ENCODE measurements at regions not wholly inside any gene's neighbourhood (a gene's known extent, or its start where the extent isn't known, plus 50 kb on each side); places are given as distances from the start of the nearest gene placed in this dataset.

DNA sequence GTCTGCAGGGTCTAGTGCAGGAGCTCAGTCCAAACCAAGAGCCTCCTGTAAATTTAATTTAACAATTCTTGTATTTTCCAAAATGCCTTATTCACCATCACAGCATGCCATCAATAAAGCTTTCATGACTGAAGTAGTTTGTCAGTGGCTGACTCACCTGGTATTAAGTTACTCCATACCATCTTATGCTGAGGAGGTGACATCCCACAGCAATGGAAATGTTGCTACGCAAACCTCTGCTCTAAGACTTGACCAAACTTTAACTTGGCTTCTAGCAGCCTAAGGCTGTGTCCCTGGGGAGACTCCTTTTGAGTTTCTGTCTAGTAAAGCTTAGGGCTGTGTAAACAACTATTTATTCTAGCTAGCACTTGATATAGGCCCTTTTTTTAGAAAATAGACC lies 1231.3 kb upstream of the CDH18 start:
- TF ChIP-seq POLR2A (IDR thresholded peaks at IDR 0.05; ENCODE audit: low read depth, low read length), result no peak
- no peak for TF ChIP-seq TAF1 (IDR thresholded peaks at IDR 0.05; ENCODE audit: low read depth, low read length)
- TF ChIP-seq SPI1 (IDR thresholded peaks at IDR 0.05; ENCODE audit: low read depth, low read length), result no peak
- no peak for TF ChIP-seq PAX5 (IDR thresholded peaks at IDR 0.05; ENCODE audit: insufficient read depth, low read length, severe bottlenecking)
- no peak for TF ChIP-seq POU2F2 (IDR thresholded peaks at IDR 0.05; ENCODE audit: low read depth, low read length)
- TF ChIP-seq POLR2AphosphoS5 (IDR thresholded peaks at IDR 0.05; ENCODE audit: low read depth, low read length), result no peak
- no peak for FAIRE-seq
- DNase-seq (ENCODE audit: insufficient read length, low spot score), result no peak

DNA sequence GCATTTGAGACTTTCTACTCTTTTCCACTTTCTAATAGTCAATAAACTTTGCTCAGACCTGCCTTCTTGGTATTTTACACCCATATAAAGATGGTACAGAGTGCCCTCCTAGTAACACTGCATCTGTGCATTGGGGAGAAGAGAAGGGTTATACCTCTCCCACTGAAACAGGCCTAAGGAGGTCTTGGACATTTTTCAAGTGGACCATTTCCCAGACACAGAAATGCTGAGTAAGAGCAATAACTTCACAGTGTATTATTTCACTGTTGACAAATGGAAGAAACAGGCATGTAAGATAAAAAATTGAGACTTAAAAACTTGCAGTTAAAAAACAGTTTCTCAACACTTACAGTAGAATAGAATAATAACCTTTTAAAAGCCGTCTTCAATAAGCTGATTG lies 1224.0 kb upstream of the CDH18 start:
- FAIRE-seq (no peak), DNase-seq (ENCODE audit: insufficient read length, low spot score) (no peak)
- TF ChIP-seq TAF1 (IDR thresholded peaks at IDR 0.05; ENCODE audit: low read depth, low read length), result no peak
- no peak for TF ChIP-seq POU2F2 (IDR thresholded peaks at IDR 0.05; ENCODE audit: low read depth, low read length)
- TF ChIP-seq POLR2A (IDR thresholded peaks at IDR 0.05; ENCODE audit: low read depth, low read length), result no peak
- TF ChIP-seq POLR2AphosphoS5 (IDR thresholded peaks at IDR 0.05; ENCODE audit: low read depth, low read length), result no peak
- no peak for TF ChIP-seq SPI1 (IDR thresholded peaks at IDR 0.05; ENCODE audit: low read depth, low read length)
- no peak for TF ChIP-seq PAX5 (IDR thresholded peaks at IDR 0.05; ENCODE audit: insufficient read depth, low read length, severe bottlenecking)

DNA sequence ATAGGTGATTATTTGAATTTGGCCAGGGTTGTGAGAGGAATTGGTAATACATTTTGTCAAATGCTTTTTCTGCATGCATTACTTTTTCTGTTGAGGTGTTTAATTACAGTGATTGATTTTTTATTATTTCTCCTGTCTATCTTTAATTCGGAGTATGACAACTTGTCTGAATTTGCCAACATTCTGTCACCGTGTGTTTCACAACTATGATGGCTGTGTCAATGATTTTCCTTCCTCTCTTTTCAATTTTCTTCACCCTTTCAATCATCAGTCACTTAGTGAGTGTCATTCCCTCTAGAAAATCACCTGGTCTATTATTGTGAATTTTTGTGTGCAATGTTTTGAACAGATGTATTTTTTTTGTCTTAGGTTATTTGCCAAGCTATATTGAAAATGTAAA lies 1221.4 kb upstream of the CDH18 start:
- no peak for FAIRE-seq
- no peak for TF ChIP-seq PAX5 (IDR thresholded peaks at IDR 0.05; ENCODE audit: insufficient read depth, low read length, severe bottlenecking)
- TF ChIP-seq SPI1 (IDR thresholded peaks at IDR 0.05; ENCODE audit: low read depth, low read length), result no peak
- no peak for TF ChIP-seq POLR2A (IDR thresholded peaks at IDR 0.05; ENCODE audit: low read depth, low read length)
- no peak for TF ChIP-seq POU2F2 (IDR thresholded peaks at IDR 0.05; ENCODE audit: low read depth, low read length)
- TF ChIP-seq TAF1 (IDR thresholded peaks at IDR 0.05; ENCODE audit: low read depth, low read length), result no peak
- no peak for DNase-seq (ENCODE audit: insufficient read length, low spot score)

DNA sequence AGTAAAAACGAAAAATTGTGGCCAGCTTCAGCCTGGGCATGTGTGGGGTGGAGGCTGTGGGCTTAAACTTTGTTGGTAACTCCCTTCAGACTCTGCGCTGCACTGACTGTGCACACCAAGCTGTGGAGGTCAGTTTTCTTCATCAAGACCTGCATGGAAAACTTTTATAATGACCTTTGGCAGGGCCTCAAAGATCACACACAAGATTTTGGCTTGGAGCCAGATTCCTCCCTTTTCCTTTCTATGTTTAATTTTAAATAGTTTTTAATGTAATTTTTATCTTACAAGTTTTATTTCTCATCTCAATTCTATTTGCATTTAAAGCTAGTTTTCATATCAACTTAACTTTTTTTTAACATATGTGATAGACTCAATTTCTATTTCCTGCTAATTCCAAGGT lies 1211.1 kb upstream of the CDH18 start:
- TF ChIP-seq SPI1 (IDR thresholded peaks at IDR 0.05; ENCODE audit: low read depth, low read length), result no peak
- no peak for TF ChIP-seq PAX5 (IDR thresholded peaks at IDR 0.05; ENCODE audit: insufficient read depth, low read length, severe bottlenecking)
- TF ChIP-seq TAF1 (IDR thresholded peaks at IDR 0.05; ENCODE audit: low read depth, low read length), result no peak
- no peak for TF ChIP-seq POLR2AphosphoS5 (IDR thresholded peaks at IDR 0.05; ENCODE audit: low read depth, low read length)
- DNase-seq (ENCODE audit: insufficient read length, low spot score) (no peak), FAIRE-seq (no peak)

DNA sequence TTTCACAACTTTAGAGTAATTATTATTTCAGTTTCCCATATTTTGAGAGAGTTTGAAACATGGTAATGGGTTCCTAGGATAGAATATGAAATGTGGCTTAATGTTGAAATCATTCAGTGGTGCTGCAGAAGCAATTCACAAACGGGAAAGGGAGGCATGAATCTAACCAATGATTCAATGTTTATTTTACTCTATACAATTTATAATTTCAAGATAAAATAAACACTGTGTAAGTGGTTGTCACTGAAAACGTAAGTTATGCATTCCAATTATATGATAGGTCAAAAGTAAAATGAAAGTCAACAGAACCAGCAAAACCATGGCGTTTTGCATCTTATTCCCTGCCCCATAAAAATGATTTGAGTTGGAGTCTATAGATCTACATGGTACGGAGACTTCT lies 1207.1 kb upstream of the CDH18 start:
- DNase-seq (ENCODE audit: insufficient read length, low spot score) (no peak), FAIRE-seq (no peak)
- no peak for TF ChIP-seq POLR2AphosphoS5 (IDR thresholded peaks at IDR 0.05; ENCODE audit: low read depth, low read length)
- no peak for TF ChIP-seq PAX5 (IDR thresholded peaks at IDR 0.05; ENCODE audit: insufficient read depth, low read length, severe bottlenecking)
- no peak for TF ChIP-seq TAF1 (IDR thresholded peaks at IDR 0.05; ENCODE audit: low read depth, low read length)
- no peak for TF ChIP-seq POU2F2 (IDR thresholded peaks at IDR 0.05; ENCODE audit: low read depth, low read length)
- no peak for TF ChIP-seq POLR2A (IDR thresholded peaks at IDR 0.05; ENCODE audit: low read depth, low read length)
- no peak for TF ChIP-seq SPI1 (IDR thresholded peaks at IDR 0.05; ENCODE audit: low read depth, low read length)

DNA sequence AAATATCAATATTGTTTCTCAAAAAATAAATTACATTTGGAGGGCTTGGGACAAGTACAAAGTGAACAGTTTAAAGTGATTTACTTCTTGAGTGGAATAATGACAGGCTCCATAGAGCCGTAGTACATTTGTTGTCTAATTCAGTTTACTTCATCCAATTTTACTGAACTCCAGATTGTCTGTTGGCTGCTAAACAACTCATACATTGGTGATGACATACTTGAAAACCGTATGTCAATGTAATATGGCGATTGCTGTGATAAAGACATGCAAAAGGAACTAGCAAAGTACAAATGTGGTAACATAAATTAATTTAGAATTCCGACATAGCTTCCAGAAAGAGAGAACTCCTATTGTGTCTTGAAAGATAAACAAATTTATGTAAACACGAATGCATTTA lies 1197.5 kb upstream of the CDH18 start:
- DNase-seq (ENCODE audit: insufficient read length, low spot score) (no peak), FAIRE-seq (no peak)
- TF ChIP-seq POLR2AphosphoS5 (IDR thresholded peaks at IDR 0.05; ENCODE audit: low read depth, low read length) (no peak), TAF1 (IDR thresholded peaks at IDR 0.05; ENCODE audit: low read depth, low read length) (no peak)

DNA sequence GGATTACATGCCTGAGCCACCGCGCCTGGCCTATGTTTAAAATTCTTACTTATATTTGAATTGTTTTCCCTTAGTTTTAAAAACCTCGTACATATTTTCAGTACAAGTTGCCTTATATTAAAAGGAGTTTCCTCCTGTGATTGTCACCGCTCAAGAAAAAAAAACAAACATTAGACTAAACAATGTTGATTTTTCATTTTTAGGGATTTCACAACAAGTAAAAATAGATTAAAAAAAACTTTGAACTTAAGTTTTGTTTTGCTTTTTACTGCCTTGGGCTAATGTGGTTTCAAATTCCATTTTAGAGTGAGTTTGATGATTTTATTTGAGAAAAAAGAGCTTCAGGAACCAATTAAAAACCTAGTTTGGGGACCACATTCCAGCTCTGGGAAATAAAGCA lies 1196.6 kb upstream of the CDH18 start:
- TF ChIP-seq POU2F2 (IDR thresholded peaks at IDR 0.05; ENCODE audit: low read depth, low read length) (no peak), POLR2A (IDR thresholded peaks at IDR 0.05; ENCODE audit: low read depth, low read length) (no peak), POLR2AphosphoS5 (IDR thresholded peaks at IDR 0.05; ENCODE audit: low read depth, low read length) (no peak), SPI1 (IDR thresholded peaks at IDR 0.05; ENCODE audit: low read depth, low read length) (no peak), TAF1 (IDR thresholded peaks at IDR 0.05; ENCODE audit: low read depth, low read length) (no peak), PAX5 (IDR thresholded peaks at IDR 0.05; ENCODE audit: insufficient read depth, low read length, severe bottlenecking) (no peak)
- FAIRE-seq (no peak), DNase-seq (ENCODE audit: insufficient read length, low spot score) (no peak)

DNA sequence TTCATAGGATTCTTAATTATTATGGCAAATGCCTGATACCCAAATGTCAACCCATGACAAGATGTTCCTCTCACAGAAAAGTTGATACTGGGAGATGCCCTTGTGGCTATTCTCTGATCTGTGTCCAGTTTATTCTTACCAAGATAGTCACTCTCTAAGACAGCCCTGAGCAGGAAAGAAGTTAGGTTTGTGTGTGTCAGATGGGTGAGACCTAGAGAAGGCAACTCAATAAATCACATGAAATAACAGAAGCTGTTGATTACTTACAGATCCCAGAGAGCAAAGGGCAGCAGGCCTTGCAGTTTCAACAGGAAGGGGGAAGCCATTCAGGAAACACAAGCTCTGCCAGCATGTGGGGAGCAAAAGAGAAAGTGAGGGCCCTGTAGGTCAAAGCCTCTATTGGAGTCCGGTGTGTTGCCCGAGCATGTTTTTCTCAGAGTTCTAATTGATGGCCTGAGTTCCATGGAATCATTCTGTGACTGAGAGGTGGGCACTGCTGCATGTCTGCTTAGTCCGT lies 1193.7 kb upstream of the CDH18 start:
- no peak for TF ChIP-seq PAX5 (IDR thresholded peaks at IDR 0.05; ENCODE audit: insufficient read depth, low read length, severe bottlenecking)
- TF ChIP-seq TAF1 (IDR thresholded peaks at IDR 0.05; ENCODE audit: low read depth, low read length), result no peak
- TF ChIP-seq POLR2A (IDR thresholded peaks at IDR 0.05; ENCODE audit: low read depth, low read length), result no peak
- TF ChIP-seq POU2F2 (IDR thresholded peaks at IDR 0.05; ENCODE audit: low read depth, low read length), result no peak
- TF ChIP-seq POLR2AphosphoS5 (IDR thresholded peaks at IDR 0.05; ENCODE audit: low read depth, low read length), result no peak
- TF ChIP-seq SPI1 (IDR thresholded peaks at IDR 0.05; ENCODE audit: low read depth, low read length), result no peak
- no peak for FAIRE-seq
- DNase-seq (ENCODE audit: insufficient read length, low spot score), result no peak

DNA sequence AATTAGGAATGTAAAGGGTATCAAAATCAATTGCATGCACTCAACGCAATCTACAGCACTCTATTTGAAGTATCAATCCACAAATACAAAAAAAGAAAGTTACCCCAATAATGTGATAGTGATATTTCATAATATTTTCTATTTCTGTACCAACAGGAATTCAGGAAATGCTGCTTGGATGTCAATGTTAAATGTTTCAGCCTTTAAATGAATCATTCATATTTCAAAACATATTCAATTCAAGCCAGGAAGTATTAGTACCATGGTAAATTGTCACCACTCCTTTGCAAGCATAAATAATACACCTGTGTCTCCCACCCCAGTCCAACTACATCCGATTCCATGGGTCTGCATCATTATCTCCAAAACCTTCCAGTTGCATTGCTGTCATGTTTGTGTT lies 1185.5 kb upstream of the CDH18 start:
- FAIRE-seq, result no peak
- no peak for DNase-seq (ENCODE audit: insufficient read length, low spot score)
- TF ChIP-seq TAF1 (IDR thresholded peaks at IDR 0.05; ENCODE audit: low read depth, low read length) (no peak), POLR2A (IDR thresholded peaks at IDR 0.05; ENCODE audit: low read depth, low read length) (no peak)

DNA sequence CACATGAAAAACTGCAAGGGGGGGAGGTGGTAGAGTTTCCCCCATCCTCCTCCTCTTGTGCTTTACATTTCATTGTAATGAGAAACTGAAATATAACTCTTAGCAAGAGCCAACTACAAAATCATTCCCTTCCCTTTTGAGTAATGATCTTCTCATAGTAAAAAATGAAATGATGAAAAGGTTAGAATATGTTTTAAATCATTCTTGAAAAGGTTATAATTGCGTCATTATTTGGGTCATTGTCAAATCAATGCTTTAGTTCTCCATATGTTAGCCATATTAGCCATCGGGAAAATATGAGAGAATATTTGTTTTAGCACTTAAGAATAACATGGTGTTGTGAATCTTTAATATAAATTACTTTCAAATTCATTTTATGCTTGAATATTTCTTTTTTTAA lies 1185.0 kb upstream of the CDH18 start:
- DNase-seq (ENCODE audit: insufficient read length, low spot score), result no peak
- no peak for TF ChIP-seq POLR2AphosphoS5 (IDR thresholded peaks at IDR 0.05; ENCODE audit: low read depth, low read length)
- no peak for TF ChIP-seq SPI1 (IDR thresholded peaks at IDR 0.05; ENCODE audit: low read depth, low read length)
- TF ChIP-seq PAX5 (IDR thresholded peaks at IDR 0.05; ENCODE audit: insufficient read depth, low read length, severe bottlenecking), result no peak
- no peak for TF ChIP-seq POU2F2 (IDR thresholded peaks at IDR 0.05; ENCODE audit: low read depth, low read length)
- TF ChIP-seq POLR2A (IDR thresholded peaks at IDR 0.05; ENCODE audit: low read depth, low read length), result no peak
- no peak for TF ChIP-seq TAF1 (IDR thresholded peaks at IDR 0.05; ENCODE audit: low read depth, low read length)
- FAIRE-seq, result no peak

All from GM12891 (cell line).